ENCODE measurements at regions not wholly inside any gene's neighbourhood (a gene's known extent, or its start where the extent isn't known, plus 50 kb on each side); places are given as distances from the start of the nearest gene placed in this dataset.

- TF ChIP-seq CTCF (IDR thresholded peaks at IDR 0.05; ENCODE audit: poor library complexity), result no peak
- TF ChIP-seq EZH2 (IDR thresholded peaks at IDR 0.05; ENCODE audit: borderline replicate concordance), result no peak
These were observed 262.8 kb downstream of the PTH2R start for GRCh38 chr2:208669394-208669793.
